ENCODE measurements at regions not wholly inside any gene's neighbourhood (a gene's known extent, or its start where the extent isn't known, plus 50 kb on each side); places are given as distances from the start of the nearest gene placed in this dataset.

DNA sequence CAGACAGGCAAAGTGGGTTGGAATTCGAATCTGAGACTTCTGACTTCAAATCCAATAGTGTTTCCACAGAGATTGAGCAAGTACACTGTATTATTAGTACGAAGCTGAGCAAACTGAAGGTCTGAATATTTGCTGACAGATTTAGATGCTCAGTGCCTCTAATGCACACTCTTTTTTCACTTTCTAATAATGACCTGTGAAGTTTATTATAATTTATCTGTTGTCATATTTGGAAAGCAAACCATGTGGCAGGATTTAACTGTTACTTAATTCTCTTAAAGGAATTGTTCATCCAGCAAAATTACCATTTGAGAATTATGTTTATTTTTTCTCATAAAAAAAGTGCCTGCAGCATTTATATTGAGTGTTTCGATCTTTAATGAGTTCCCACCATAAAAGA, 277.3 kb downstream of the DMRT2 start:
- no peak overlapping the region for H3K4me3 Mint-ChIP-seq
- ChIA-PET POLR2A (no interaction called here), CTCF (no interaction called here)
- DNase-seq = no peak
- intact Hi-C loops (cut with micrococcal nuclease) = no loop called here
- no peak overlapping the region for H3K27ac Mint-ChIP-seq
- no peaks in the 10 kb centered on the region for H3K27me3 Mint-ChIP-seq
- no peaks in the 10 kb centered on the region for H3K36me3 Mint-ChIP-seq (ENCODE audit: low read depth)
- no peaks in the 10 kb centered on the region for H3K9me3 Mint-ChIP-seq
- TF ChIP-seq, protein P1, sequence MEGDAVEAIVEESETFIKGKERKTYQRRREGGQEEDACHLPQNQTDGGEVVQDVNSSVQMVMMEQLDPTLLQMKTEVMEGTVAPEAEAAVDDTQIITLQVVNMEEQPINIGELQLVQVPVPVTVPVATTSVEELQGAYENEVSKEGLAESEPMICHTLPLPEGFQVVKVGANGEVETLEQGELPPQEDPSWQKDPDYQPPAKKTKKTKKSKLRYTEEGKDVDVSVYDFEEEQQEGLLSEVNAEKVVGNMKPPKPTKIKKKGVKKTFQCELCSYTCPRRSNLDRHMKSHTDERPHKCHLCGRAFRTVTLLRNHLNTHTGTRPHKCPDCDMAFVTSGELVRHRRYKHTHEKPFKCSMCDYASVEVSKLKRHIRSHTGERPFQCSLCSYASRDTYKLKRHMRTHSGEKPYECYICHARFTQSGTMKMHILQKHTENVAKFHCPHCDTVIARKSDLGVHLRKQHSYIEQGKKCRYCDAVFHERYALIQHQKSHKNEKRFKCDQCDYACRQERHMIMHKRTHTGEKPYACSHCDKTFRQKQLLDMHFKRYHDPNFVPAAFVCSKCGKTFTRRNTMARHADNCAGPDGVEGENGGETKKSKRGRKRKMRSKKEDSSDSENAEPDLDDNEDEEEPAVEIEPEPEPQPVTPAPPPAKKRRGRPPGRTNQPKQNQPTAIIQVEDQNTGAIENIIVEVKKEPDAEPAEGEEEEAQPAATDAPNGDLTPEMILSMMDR (IDR thresholded peaks at IDR 0.05) = no peak
- ATAC-seq = no peak
- H3K4me1 Mint-ChIP-seq (ENCODE audit: low read depth) = no peaks in the 10 kb centered on the region

DNA sequence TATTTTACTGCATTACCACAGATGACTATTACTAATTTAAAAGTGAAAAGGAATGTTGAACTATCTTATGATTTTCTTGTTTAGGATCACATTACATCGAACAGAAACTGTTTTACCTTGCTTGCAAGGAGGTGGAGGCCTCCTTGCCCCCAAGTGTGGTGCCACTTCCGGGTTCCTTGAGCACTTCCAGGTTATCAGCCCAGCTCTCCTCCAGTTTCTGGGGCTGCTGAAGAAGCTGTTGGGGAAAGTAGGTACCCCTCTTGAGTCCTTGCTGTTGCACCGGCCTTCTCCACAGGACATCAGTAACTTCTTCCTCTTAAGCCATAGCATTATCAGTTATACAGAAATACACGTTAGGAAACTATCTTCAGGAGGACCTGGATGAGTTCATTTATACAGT, 278.2 kb downstream of the DMRT2 start:
- H3K27ac Mint-ChIP-seq = no peak overlapping the region
- no peak for ATAC-seq
- intact Hi-C loops (cut with micrococcal nuclease) = no loop called here
- no peaks in the 10 kb centered on the region for H3K36me3 Mint-ChIP-seq (ENCODE audit: low read depth)
- TF ChIP-seq, protein P1 (IDR thresholded peaks at IDR 0.05) = no peak
- DNase-seq = no peak
- ChIA-PET CTCF (no interaction called here), POLR2A (no interaction called here)
- H3K27me3 Mint-ChIP-seq = no peaks in the 10 kb centered on the region
- H3K4me1 Mint-ChIP-seq (ENCODE audit: low read depth) = no peaks in the 10 kb centered on the region
- no peaks in the 10 kb centered on the region for H3K9me3 Mint-ChIP-seq
- no peak overlapping the region for H3K4me3 Mint-ChIP-seq

DNA sequence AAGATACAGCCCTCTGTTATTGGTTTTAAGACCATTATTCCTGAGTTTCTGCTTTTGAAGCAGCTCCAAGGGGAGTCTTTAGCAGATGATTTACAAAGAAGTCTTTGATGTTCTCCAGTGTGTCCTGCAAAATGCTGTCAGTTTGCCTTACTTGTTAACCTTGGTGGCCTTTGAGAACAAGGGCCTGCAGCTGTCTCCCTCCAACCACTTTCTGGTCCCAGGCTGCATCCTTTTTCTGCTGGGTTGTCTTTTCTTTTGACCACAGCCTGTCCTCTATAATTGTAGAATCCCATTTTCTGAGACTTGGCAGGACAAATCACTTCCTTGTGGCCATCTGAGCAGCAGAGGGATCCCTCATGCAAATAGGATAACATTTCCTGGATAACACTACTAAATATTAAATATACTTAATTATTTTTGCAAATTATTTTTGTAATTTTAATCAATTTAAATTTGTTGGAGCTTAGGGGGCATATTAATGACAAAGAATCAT, 281.4 kb downstream of the DMRT2 start:
- Mint-ChIP-seq H3K27ac (no peak overlapping the region), H3K4me1 (ENCODE audit: low read depth) (no peaks in the 10 kb centered on the region), H3K27me3 (no peaks in the 10 kb centered on the region), H3K36me3 (ENCODE audit: low read depth) (no peaks in the 10 kb centered on the region), H3K4me3 (no peak overlapping the region), H3K9me3 (no peaks in the 10 kb centered on the region)
- intact Hi-C loops (cut with micrococcal nuclease) = no loop called here
- ATAC-seq (no peak), DNase-seq (no peak)
- POLR2A ChIA-PET = interaction anchor here (0.6 kb wide), 1 partner anchor 1095 kb away, joined by 4 read pairs; no protein-coding TSS in a partner anchor
- TF ChIP-seq, protein P1 (IDR thresholded peaks at IDR 0.05) = no peak
- CTCF ChIA-PET = no interaction called here

DNA sequence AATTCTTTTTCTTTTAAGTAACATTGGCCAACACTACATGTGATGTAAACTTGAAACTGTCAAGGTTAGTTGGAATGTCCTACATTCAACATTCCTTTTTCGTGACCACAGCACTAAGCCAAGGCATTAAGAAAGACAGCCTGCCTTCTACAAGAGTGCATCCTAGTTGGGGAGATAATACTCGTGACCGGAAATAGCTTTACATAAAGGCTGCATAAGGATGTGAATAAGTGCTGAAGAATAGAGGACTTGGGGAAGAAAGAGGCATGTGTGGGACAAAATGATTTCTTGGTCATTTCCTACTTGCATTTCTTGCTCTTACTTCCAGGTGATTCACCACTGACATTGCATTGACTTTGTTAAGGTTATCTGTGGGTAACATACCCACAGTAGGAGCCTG, 282.0 kb downstream of the DMRT2 start:
- ChIA-PET CTCF (no interaction called here), POLR2A (interaction anchor here (0.6 kb wide), 1 partner anchor 1094 kb away, joined by 4 read pairs; no protein-coding TSS in a partner anchor)
- Mint-ChIP-seq H3K27ac (no peak overlapping the region), H3K9me3 (no peaks in the 10 kb centered on the region), H3K36me3 (ENCODE audit: low read depth) (no peaks in the 10 kb centered on the region), H3K4me3 (no peak overlapping the region), H3K27me3 (no peaks in the 10 kb centered on the region), H3K4me1 (ENCODE audit: low read depth) (no peaks in the 10 kb centered on the region)
- intact Hi-C loops (cut with micrococcal nuclease) = no loop called here
- DNase-seq (no peak), ATAC-seq (no peak)
- TF ChIP-seq, protein P1 (IDR thresholded peaks at IDR 0.05) = no peak

DNA sequence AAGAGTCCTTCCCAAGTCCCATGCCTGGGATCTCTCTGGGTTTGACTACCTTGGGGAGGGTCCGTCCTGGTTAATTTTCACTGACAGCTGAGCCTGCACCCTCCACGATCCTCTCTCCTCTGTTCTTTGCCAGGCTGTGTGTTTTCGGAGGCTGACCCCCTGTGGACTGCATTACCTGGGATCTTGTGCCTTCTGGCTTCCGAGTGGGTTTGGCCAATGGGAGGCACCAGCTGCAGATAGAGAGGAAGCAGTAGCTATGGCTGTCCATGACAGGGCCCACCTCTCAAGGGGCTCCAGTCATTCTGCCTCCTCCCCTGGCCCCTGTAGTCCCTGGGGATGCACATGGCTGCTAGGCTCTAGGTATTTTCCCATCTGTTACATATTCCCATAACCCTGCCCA, 285.0 kb downstream of the DMRT2 start:
- TF ChIP-seq, protein P1 (IDR thresholded peaks at IDR 0.05) = no peak
- no peak for DNase-seq
- POLR2A ChIA-PET = no interaction called here
- intact Hi-C loops (cut with micrococcal nuclease) = no loop called here
- H3K27ac Mint-ChIP-seq = no peak overlapping the region
- no peaks in the 10 kb centered on the region for H3K9me3 Mint-ChIP-seq
- ATAC-seq = no peak
- H3K4me3 Mint-ChIP-seq = no peak overlapping the region
- H3K36me3 Mint-ChIP-seq (ENCODE audit: low read depth) = no peaks in the 10 kb centered on the region
- no peaks in the 10 kb centered on the region for H3K27me3 Mint-ChIP-seq
- CTCF ChIA-PET = no interaction called here
- H3K4me1 Mint-ChIP-seq (ENCODE audit: low read depth) = no peaks in the 10 kb centered on the region
